ENCODE measurements at regions not wholly inside any gene's neighbourhood (a gene's known extent, or its start where the extent isn't known, plus 50 kb on each side); places are given as distances from the start of the nearest gene placed in this dataset.
A peak's percentile ranks its signal among the peaks of the same experiment; 100 is the strongest.
"Not testable (repeated sequence)": the region's sequence is repeated elsewhere in the genome, so short reads cannot be mapped to it uniquely, and the experiment has no call there.

- no peak for DNase-seq (ENCODE audit: low spot score)
These were observed 314.1 kb downstream of the SV2B start for GRCh38 chr15:91414124-91414523.

GRCh38 chr15:91415258-91415657 is 315.2 kb downstream of the SV2B start:
- DNase-seq (ENCODE audit: low spot score), result not testable (repeated sequence)

GRCh38 chr15:91420689-91421088 is 320.6 kb downstream of the SV2B start:
- DNase-seq (ENCODE audit: low spot score), result no peak

GRCh38 chr15:91422797-91423196 is 322.7 kb downstream of the SV2B start:
- no peak for DNase-seq (ENCODE audit: low spot score)

GRCh38 chr15:91424001-91424400 is 323.9 kb downstream of the SV2B start:
- DNase-seq (ENCODE audit: low spot score), result no peak

GRCh38 chr15:91426412-91426811 is 326.4 kb downstream of the SV2B start:
- no peak for DNase-seq (ENCODE audit: low spot score)

- DNase-seq (ENCODE audit: low spot score), result no peak
These were observed 329.9 kb downstream of the SV2B start for GRCh38 chr15:91429973-91430372.

GRCh38 chr15:91431041-91431715 is 331.1 kb downstream of the SV2B start:
- DNase-seq (ENCODE audit: low spot score), result no peak

- DNase-seq (ENCODE audit: low spot score), result no peak
These were observed 335.1 kb downstream of the SV2B start for GRCh38 chr15:91435113-91435512.

- no peak for DNase-seq (ENCODE audit: low spot score)
These were observed 344.6 kb downstream of the SV2B start for GRCh38 chr15:91444656-91445055.

- DNase-seq (ENCODE audit: low spot score), result no peak
These were observed 345.7 kb downstream of the SV2B start for GRCh38 chr15:91445695-91446228.

- no peak for DNase-seq (ENCODE audit: low spot score)
These were observed 348.1 kb downstream of the SV2B start for GRCh38 chr15:91447991-91448644.

GRCh38 chr15:91453376-91453775 is 353.3 kb downstream of the SV2B start:
- DNase-seq (ENCODE audit: low spot score), result not testable (repeated sequence)

- DNase-seq (ENCODE audit: low spot score), result peak; percentile 35
These were observed 356.2 kb downstream of the SV2B start for GRCh38 chr15:91456251-91456718.

GRCh38 chr15:91456921-91457320 is 356.9 kb downstream of the SV2B start:
- DNase-seq (ENCODE audit: low spot score), result no peak

GRCh38 chr15:91461377-91461776 is 361.3 kb downstream of the SV2B start:
- DNase-seq (ENCODE audit: low spot score), result no peak

GRCh38 chr15:91465086-91465485 is 365.0 kb downstream of the SV2B start:
- DNase-seq (ENCODE audit: low spot score), result no peak

GRCh38 chr15:91465696-91466095 is 365.6 kb downstream of the SV2B start:
- no peak for DNase-seq (ENCODE audit: low spot score)

- DNase-seq (ENCODE audit: low spot score), result no peak
These were observed 369.0 kb downstream of the SV2B start for GRCh38 chr15:91468871-91469580.

- DNase-seq (ENCODE audit: low spot score), result peak; percentile 70
These were observed 369.8 kb downstream of the SV2B start for GRCh38 chr15:91469632-91470567.

- no peak for DNase-seq (ENCODE audit: low spot score)
These were observed 371.4 kb downstream of the SV2B start for GRCh38 chr15:91471468-91471867.

All from HT-29 (cell line).